Epidermal melanocyte (primary cell): ENCODE measurements at regions not wholly inside any gene's neighbourhood (a gene's known extent, or its start where the extent isn't known, plus 50 kb on each side); places are given as distances from the start of the nearest gene placed in this dataset.

Experiments used
- DNase-seq: peaks from one replicate; pipeline ENCODE4 v3.0.0; 2011; ENCODE audit warnings: low spot score; ENCODE audit not compliant: insufficient read length

- no peak for DNase-seq
Measured at GRCh38 chr2:43034921-43035320, 191.5 kb downstream of the ZFP36L2 start.

- DNase-seq: no peak
Measured at GRCh38 chr2:43034242-43034619, 192.2 kb downstream of the ZFP36L2 start.

- no peak for DNase-seq
Measured at GRCh38 chr2:43033466-43034241, 192.8 kb downstream of the ZFP36L2 start.

- no peak for DNase-seq
Measured at GRCh38 chr2:43033016-43033270, 193.5 kb downstream of the ZFP36L2 start.

- DNase-seq: no peak
Measured at GRCh38 chr2:43032213-43033015, 194.0 kb downstream of the ZFP36L2 start.

GRCh38 chr2:43031471-43032212 lies 194.8 kb downstream of the ZFP36L2 start:
- no peak for DNase-seq

- no peak for DNase-seq
Measured at GRCh38 chr2:43030551-43031307, 195.7 kb downstream of the ZFP36L2 start.

DNA sequence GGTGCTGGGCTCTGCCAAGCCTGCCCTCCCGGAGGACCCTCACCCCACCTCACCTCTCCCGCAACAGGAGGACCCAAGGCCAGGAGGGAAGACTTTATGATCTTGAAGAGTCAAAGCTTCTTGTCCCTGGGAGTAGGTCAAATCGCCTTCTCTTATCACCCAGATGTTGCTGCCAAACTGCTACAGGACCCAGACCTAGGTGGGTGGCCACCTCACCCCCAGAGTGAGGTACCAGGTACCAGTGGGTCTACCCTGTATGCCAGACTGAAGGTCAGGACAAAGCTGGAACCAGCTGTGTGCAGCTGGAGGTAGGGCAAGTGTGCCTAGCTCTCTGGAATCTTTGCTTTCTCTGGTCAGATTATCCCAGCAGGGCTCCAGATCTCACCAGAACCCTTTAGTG lies 197.2 kb downstream of the ZFP36L2 start:
- DNase-seq: no peak

- no peak for DNase-seq
Measured at GRCh38 chr2:43028188-43028587, 198.2 kb downstream of the ZFP36L2 start.

- DNase-seq: no peak
Measured at GRCh38 chr2:43027097-43027873, 199.1 kb downstream of the ZFP36L2 start.

- DNase-seq: no peak
Measured at GRCh38 chr2:43026426-43027096, 199.8 kb downstream of the ZFP36L2 start.

- DNase-seq: no peak
Measured at GRCh38 chr2:43025709-43026295, 200.6 kb downstream of the ZFP36L2 start.

DNA sequence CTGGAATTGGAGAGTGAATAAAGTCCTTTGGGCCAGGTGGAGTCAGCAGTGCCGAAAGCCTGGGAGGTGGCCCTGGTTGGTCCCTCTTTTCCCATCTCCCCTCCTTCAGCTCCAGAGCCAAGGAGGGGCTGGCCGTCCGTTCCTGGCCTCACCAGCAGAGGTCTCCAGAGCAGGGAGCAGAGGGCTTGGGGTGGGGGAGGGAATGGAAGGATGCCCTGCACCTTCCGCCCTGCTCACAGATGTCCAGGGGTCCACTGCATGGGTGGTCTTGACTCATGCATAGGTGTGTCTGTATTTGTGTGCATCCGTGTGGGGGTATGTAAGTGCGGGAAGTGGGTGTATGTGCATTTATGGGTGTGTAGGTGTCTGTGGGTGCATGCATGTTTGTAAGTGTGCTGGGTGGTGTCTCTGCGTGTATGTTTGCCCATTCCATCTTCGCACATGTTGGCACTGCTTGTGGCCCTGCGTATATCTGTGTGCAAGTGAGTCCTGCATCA lies 201.8 kb downstream of the ZFP36L2 start:
- DNase-seq: peak; percentile 72

GRCh38 chr2:43023791-43024514 lies 202.5 kb downstream of the ZFP36L2 start:
- no peak for DNase-seq

GRCh38 chr2:43022896-43023295 lies 203.5 kb downstream of the ZFP36L2 start:
- no peak for DNase-seq

DNA sequence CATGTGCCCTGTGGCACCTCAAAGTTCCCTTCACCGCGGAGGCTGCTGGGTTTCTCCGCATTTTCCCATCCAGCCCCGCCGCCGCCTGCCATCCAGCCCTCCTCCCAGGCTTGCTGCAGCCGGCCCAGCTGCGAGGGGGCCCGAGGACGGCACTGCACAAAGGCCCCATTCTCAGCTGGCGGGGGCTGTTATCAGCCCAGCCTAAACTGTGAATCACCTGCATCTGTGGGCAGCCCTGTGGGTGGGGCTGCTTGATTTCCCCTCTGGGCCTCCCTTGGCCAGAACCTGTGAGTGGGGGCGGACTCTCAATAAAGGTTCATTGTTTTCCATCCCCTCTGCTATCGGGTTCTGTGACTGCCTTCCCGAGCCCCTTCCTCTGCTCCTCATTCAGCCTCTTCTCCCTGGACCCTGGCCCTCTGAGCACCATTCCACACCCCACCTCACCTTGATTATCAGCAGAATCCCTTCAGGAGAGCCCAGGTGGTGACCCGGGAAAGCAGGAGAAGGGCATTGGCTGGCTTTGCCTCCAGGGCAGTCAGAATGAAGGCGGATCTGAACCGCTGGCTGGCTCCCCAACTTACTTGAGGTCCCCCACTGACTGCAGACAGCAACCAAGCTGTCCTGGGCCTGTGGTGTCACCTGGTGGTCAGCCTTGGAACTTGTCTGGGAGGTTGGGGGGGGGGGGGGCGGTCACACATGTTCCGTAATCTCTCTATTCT lies 204.5 kb downstream of the ZFP36L2 start:
- DNase-seq: no peak

- DNase-seq: no peak
Measured at GRCh38 chr2:43020990-43021669, 205.3 kb downstream of the ZFP36L2 start.

DNA sequence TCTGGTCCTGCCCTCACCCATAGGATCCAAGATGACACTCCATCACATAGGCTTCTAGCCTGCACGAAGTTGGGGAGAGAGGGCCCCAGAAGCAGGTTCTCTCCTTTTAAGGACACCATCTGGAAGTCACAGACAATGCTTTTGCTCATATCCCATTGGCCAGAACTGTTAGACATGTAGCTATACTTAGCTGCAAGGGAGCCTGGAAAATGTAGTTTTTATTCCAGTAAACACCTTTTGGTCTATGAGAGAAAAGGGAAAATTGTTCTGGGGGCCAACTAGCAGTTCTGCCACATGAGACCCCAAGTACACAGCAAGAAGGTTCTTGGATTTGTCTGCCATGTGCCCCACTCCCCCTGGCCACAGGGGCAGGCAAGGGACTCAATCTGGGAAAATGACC lies 206.1 kb downstream of the ZFP36L2 start:
- DNase-seq: no peak
